HG02943 (cell line): ENCODE measurements at regions not wholly inside any gene's neighbourhood (a gene's known extent, or its start where the extent isn't known, plus 50 kb on each side); places are given as distances from the start of the nearest gene placed in this dataset.
"Not testable (repeated sequence)": the region's sequence is repeated elsewhere in the genome, so short reads cannot be mapped to it uniquely, and the experiment has no call there.

Source experiments
- ATAC-seq: cut with Tn5 transposase; IDR thresholded peaks from one replicate; pipeline ENCODE4 v1.9.1; 2021; ENCODE audit warnings: mild to moderate bottlenecking, low read depth, moderate library complexity; ENCODE audit not compliant: unreplicated experiment

DNA sequence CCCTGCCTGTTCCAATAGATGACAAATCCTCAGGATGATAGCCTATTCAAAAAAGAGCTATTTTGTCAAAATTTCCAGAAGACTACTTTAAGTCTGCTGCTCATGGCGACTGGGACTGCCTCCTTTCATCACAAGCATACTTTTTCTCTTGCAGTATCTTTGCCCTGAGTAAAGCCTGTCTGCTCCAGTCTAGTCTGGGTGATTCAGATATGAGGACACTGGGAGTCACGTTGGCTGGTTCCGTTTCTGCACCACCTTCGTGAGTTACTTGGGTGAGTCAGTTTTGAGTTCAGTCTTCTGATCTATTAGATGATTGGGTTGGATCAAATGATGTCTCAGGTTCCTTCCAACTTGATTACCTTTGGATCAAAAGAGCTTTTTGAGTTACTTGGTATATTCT, 301.3 kb upstream of the STXBP6 start:
- no peak for ATAC-seq

GRCh38 chr14:25350802-25351201, 300.9 kb upstream of the STXBP6 start:
- no peak for ATAC-seq

- ATAC-seq = no peak
Observed at GRCh38 chr14:25350021-25350420, 300.1 kb upstream of the STXBP6 start.

DNA sequence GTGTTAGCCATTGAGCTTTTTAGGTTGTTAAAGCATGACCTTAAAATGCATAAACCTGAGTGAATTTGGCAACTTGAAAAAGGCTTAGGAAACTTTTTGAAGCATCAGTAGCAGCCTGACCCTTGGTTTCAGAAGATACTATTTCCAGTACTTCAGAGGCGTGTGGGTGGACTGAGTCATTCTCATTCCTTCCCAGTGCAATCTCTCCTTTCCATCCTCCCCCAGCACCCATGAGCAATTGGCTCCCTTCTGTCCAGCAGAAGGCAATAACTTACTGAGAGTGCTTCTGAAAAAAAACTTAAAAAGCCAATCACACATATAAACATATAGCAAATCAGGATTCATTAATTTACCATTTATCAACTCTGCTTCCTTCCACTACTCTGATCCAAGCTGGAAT, 299.3 kb upstream of the STXBP6 start:
- ATAC-seq = no peak

DNA sequence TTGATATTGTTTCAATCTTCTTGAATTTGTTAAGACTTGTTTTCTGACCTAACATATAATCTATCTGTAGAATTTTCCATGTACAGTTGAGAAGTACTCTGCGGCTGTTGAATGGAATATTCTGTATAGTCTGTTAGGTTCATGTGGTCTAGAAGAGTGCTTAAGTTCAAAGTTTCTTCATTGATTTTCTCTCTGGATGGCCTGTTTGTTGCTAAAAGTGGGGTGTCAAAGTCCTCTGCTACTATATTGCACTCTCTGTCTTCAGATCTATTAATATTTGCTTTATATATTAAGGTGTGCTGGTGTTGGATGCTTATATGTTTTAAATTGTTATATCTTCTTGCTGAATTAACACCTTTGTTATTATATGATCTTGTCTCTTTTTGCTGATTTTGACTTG, 290.9 kb upstream of the STXBP6 start:
- ATAC-seq = no peak

GRCh38 chr14:25322784-25323183, 272.8 kb upstream of the STXBP6 start:
- no peak for ATAC-seq

- not testable (repeated sequence) for ATAC-seq
Observed at GRCh38 chr14:25316007-25316406, 266.1 kb upstream of the STXBP6 start.

GRCh38 chr14:25308244-25308643, 258.3 kb upstream of the STXBP6 start:
- ATAC-seq = no peak

- no peak for ATAC-seq
Observed at GRCh38 chr14:25303934-25304333, 254.0 kb upstream of the STXBP6 start.

GRCh38 chr14:25298238-25298637, 248.3 kb upstream of the STXBP6 start:
- no peak for ATAC-seq

DNA sequence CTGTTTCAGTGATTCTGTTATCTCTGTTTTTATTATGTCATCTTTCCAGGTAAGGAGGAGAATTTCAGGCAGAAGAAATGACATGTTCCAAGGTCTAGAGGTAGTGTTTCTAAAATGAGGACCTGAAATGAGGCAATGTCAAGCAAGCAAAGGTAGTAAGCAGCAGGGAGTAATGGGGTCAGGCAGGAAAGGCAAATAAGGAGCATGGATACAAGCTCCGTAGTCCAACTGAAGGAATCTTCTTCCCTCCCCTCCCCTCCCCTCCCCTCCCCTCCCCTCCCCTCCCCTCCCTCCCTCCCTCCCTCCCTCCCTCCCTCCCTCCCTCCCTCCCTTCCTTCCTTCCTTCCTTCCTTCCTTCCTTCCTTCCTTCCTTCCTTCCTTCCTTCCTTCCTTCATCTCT, 240.2 kb upstream of the STXBP6 start:
- not testable (repeated sequence) for ATAC-seq

- no peak for ATAC-seq
Observed at GRCh38 chr14:25274529-25274928, 224.6 kb upstream of the STXBP6 start.

GRCh38 chr14:25267186-25267585, 217.2 kb upstream of the STXBP6 start:
- ATAC-seq = no peak

- ATAC-seq = no peak
Observed at GRCh38 chr14:25259470-25259869, 209.5 kb upstream of the STXBP6 start.

DNA sequence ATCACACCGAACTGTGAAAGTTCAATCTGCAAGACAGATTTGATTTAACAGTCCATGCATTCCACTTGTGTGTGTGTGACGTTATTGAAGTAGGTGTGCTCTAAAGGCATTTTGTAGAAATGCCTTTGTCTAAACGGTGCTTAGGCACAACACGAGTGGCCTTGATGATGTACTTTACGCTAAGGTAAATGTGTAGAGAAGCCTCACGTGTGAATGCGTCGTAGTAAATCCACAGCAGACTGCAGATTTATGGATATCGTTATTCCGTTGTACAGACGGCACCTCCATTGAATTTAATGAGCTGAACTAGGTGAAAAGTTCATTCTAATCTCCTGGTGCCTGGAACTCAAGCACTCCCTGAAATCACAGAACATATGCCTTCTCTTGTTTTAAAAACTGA, 202.8 kb upstream of the STXBP6 start:
- ATAC-seq = no peak

GRCh38 chr14:25250516-25250915, 200.6 kb upstream of the STXBP6 start:
- ATAC-seq = no peak

GRCh38 chr14:25247609-25248008, 197.7 kb upstream of the STXBP6 start:
- no peak for ATAC-seq

DNA sequence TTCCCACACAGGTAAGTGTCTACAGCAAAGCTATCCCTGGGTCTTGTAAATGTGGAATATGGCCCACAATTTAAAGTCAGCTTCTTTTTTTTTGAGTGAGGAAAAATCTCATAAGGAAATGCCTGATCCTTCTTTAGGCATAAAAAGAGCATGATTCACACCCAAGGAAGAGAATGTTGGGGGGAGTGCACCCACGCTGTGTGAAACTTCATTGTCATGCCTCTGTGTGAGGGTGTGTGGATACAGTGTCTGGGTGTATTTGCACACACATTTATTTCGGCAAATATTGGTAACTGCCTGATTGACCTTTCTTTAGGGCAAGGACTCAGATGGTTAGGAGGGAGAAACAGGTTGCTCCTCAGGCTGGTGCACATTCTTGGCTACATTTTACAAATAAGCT, 196.8 kb upstream of the STXBP6 start:
- no peak for ATAC-seq

DNA sequence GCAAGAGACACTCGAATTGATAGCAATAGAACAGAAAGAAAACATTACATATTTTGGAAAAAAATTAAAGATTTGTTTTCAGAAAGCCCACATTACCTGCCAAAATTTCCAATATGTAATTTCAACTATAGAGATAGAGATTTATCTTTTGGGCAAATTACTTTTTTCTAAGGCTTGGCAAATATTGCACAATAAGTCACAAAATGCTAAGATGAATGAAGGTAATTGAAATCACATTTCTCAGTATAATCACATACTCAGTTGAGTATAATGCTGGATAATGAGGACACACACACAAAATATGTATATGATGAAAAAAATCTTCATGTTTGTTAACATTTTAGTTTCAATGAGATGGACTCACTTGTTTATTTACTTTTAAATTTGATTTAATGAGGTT, 189.2 kb upstream of the STXBP6 start:
- no peak for ATAC-seq

GRCh38 chr14:25237845-25238244, 187.9 kb upstream of the STXBP6 start:
- no peak for ATAC-seq

DNA sequence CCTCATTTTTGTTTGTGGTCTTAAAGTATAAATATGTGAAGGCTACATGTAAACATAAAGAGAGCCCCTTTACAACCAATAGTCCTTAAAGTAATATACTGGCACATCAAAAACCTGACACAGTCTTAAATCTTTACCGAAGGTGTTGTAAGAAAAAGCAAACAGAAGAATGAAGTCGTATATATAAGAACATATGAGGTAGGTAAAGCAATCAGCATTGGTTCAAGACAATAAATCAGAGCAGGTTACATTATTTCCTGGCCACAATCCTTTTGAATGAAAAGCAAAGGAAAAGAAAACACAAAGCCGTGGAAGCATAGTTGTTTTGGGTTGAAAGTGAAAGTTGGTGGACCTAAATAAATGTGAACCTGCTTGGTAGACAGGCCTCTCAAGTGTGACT, 183.7 kb upstream of the STXBP6 start:
- ATAC-seq = no peak

DNA sequence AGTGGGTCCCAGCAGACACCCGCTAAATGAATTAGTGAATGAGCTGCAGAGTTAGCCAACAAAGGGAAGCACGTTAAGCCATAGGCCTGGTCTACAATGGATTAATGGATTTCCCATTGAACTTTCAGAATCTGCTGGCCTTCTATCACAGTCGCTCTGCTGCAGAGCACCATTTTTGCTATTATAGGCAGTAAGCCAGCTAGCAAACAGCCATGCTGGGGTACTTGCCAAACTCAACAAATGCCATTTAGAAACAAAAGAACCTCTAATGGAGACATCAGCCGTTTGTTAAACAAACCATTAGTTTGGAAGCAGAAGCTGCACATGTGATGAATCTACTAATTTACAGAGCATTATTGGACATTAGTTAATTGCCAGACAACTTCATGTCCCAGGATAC, 181.1 kb upstream of the STXBP6 start:
- ATAC-seq = no peak

DNA sequence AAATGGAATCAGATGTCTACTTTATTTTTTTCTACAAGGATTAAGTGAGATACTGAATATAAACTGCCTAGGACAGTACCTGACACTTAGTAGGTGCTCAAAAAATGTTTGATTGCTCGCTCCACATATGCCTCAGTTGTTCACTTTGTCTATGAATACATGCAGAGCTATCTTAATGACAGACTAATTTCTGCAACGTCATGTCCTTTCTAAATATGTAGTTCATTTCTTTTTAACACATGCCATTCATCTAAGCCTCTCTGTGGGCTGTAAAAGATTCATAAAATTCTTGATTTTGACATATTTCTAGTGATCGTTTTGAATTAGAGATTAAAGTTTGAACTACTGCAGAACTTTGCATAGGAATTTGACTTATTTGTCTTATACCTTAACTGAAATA, 176.3 kb upstream of the STXBP6 start:
- no peak for ATAC-seq

DNA sequence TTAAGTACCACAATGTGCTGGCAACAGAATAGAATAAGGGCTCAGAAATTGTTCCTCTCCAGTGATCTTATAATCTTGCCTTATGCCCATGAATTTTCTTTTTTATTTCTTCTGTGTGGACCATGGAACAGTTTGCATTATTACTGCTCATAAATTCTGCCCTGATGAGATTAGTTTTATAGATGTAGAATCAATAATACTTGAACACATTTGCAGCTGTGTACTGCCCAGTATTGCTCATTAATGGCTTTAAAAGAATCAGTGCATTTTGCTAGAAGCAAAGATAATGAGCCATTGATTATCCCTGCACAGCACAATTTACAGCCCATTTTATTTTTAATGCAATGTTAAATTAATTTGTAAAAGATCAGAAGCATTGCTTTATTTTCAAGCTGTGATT, 172.3 kb upstream of the STXBP6 start:
- no peak for ATAC-seq
